ENCODE measurements at regions not wholly inside any gene's neighbourhood (a gene's known extent, or its start where the extent isn't known, plus 50 kb on each side); places are given as distances from the start of the nearest gene placed in this dataset.

GRCh38 chr3:66572090-66572675 is 71.4 kb upstream of the LRIG1 start (continued):
- no peak for TF ChIP-seq ZBTB33 (IDR thresholded peaks at IDR 0.05)
- TF ChIP-seq ATF3 (IDR thresholded peaks at IDR 0.05) = no peak

- Histone ChIP-seq H3K36me3 (ENCODE audit: control insufficient read depth in 4 of 4, insufficient read depth in 3 of 4, low read depth in 1 of 4, low read length in 3 of 4) (no peaks in the 10 kb centered on the region), H3K4me3 (ENCODE audit: low read depth in 1 of 3, low read length in 3 of 3) (no peak overlapping the region), H3K9me3 (ENCODE audit: control insufficient read depth in 4 of 4, low read length in 3 of 4) (no peaks in the 10 kb centered on the region), H3K4me1 (ENCODE audit: control insufficient read depth in 4 of 4, insufficient read depth in 4 of 4, low read length in 3 of 4) (no peaks in the 10 kb centered on the region), H3K27me3 (ENCODE audit: control insufficient read depth in 4 of 4, insufficient read depth in 4 of 4, low read length in 3 of 4) (no peaks in the 10 kb centered on the region), H3K9ac (ENCODE audit: low read depth in 1 of 2, low read length in 2 of 2) (no peak overlapping the region), H3K27ac (ENCODE audit: low read depth in 1 of 2, low read length in 2 of 2) (no peak overlapping the region)
- 72% methylated on average over 14 of the region's 14 CpGs for WGBS
- peak in 1 of 2 donors; percentile 33 for TF ChIP-seq RAD21 (IDR thresholded peaks at IDR 0.05)
- TF ChIP-seq FOXA1 (IDR thresholded peaks at IDR 0.05) = no peak
- no peak for DNase-seq (ENCODE audit: low spot score)
These were observed 72.3 kb upstream of the LRIG1 start for GRCh38 chr3:66572938-66573710.

GRCh38 chr3:66574091-66574490 is 73.3 kb upstream of the LRIG1 start:
- no peak overlapping the region for H3K9ac ChIP-seq (ENCODE audit: low read depth in 1 of 2, low read length in 2 of 2)
- no peaks in the 10 kb centered on the region for H3K27me3 ChIP-seq (ENCODE audit: control insufficient read depth in 4 of 4, insufficient read depth in 4 of 4, low read length in 3 of 4)
- no peak for DNase-seq (ENCODE audit: low spot score)
- no peak overlapping the region for H3K4me3 ChIP-seq (ENCODE audit: low read depth in 1 of 3, low read length in 3 of 3)
- H3K36me3 ChIP-seq (ENCODE audit: control insufficient read depth in 4 of 4, insufficient read depth in 3 of 4, low read depth in 1 of 4, low read length in 3 of 4) = no peaks in the 10 kb centered on the region
- no peaks in the 10 kb centered on the region for H3K4me1 ChIP-seq (ENCODE audit: control insufficient read depth in 4 of 4, insufficient read depth in 4 of 4, low read length in 3 of 4)
- H3K9me3 ChIP-seq (ENCODE audit: control insufficient read depth in 4 of 4, low read length in 3 of 4) = no peaks in the 10 kb centered on the region
- TF ChIP-seq HNF4G (IDR thresholded peaks at IDR 0.05) (no peak), YY1 (IDR thresholded peaks at IDR 0.05) (no peak), ATF3 (IDR thresholded peaks at IDR 0.05) (no peak), RAD21 (IDR thresholded peaks at IDR 0.05) (no peak), JUND (IDR thresholded peaks at IDR 0.05) (no peak), MAX (IDR thresholded peaks at IDR 0.05) (no peak), NR2F2 (IDR thresholded peaks at IDR 0.05) (no peak), REST (IDR thresholded peaks at IDR 0.05) (no peak), FOXA1 (IDR thresholded peaks at IDR 0.05) (no peak), RXRA (IDR thresholded peaks at IDR 0.05) (no peak), CTCF (IDR thresholded peaks at IDR 0.05; ENCODE audit: low read depth, low read length, missing input control) (no peak), FOXA2 (IDR thresholded peaks at IDR 0.05) (no peak), HNF4A (conservative IDR thresholded peaks at IDR 0.05) (no peak), EGR1 (IDR thresholded peaks at IDR 0.05; ENCODE audit: low read depth in 2 of 2) (no peak), TAF1 (conservative IDR thresholded peaks at IDR 0.05) (no peak), ZBTB33 (IDR thresholded peaks at IDR 0.05) (no peak), GABPA (IDR thresholded peaks at IDR 0.05 in 1 of 2, conservative IDR thresholded peaks at IDR 0.05 in 1 of 2) (no peak)
- 80% methylated on average over 2 of the region's 2 CpGs for WGBS
- H3K27ac ChIP-seq (ENCODE audit: low read depth in 1 of 2, low read length in 2 of 2) = no peak overlapping the region

Data from liver (tissue), 8 donors.